ENCODE measurements at regions not wholly inside any gene's neighbourhood (a gene's known extent, or its start where the extent isn't known, plus 50 kb on each side); places are given as distances from the start of the nearest gene placed in this dataset.

DNA sequence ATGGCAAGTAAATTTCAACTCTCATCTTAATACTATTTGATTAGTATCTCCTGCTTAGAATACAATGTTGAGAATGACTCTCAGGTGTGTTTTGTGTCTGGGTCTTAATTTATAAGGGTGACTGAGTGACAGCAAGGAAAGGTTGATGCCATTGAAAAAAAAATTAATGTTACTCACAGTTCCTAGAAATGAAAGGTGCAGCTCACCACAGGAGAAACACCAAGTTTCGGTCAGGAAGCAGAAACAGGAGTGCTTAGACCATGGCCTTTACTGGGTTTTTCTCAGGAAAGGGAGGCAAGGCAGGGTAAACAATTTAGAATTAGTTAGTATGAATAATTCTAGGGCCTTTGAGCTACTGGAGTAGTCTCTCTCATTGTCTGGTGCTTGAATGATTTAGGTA, 159.2 kb upstream of the C9orf72 start:
- TF ChIP-seq, protein P1, sequence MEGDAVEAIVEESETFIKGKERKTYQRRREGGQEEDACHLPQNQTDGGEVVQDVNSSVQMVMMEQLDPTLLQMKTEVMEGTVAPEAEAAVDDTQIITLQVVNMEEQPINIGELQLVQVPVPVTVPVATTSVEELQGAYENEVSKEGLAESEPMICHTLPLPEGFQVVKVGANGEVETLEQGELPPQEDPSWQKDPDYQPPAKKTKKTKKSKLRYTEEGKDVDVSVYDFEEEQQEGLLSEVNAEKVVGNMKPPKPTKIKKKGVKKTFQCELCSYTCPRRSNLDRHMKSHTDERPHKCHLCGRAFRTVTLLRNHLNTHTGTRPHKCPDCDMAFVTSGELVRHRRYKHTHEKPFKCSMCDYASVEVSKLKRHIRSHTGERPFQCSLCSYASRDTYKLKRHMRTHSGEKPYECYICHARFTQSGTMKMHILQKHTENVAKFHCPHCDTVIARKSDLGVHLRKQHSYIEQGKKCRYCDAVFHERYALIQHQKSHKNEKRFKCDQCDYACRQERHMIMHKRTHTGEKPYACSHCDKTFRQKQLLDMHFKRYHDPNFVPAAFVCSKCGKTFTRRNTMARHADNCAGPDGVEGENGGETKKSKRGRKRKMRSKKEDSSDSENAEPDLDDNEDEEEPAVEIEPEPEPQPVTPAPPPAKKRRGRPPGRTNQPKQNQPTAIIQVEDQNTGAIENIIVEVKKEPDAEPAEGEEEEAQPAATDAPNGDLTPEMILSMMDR (optimal IDR thresholded peaks at IDR 0.05 in 1 of 3, IDR thresholded peaks at IDR 0.05 in 1 of 3, conservative IDR thresholded peaks at IDR 0.05 in 1 of 3; ENCODE audit: extremely low read depth in 1 of 3, insufficient read depth in 2 of 3, low read length in 3 of 3), result no peak
- TF ChIP-seq EZH2 (IDR thresholded peaks at IDR 0.05; ENCODE audit: low read length), result no peak

All from keratinocyte (primary cell).